ENCODE measurements at regions not wholly inside any gene's neighbourhood (a gene's known extent, or its start where the extent isn't known, plus 50 kb on each side); places are given as distances from the start of the nearest gene placed in this dataset.

DNA sequence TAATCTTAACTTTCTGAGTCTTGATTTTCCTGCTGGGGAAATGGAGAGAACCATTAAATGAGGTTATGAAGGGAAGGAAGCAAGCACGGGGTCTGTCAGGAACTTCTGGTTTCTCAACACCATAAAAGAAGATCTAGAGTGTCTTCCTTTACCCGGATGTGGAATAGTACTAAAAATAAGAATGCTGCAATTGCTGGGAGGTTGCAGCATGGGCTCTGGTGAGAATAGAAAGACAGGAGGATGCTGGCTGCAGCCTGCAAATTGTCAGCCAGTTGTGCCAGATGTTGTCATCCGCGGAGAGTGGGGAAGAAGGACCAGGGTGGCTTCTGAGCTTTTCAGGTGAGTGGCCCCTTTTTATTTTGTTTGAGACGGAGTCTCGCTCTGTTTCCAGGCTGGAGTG lies 69.3 kb upstream of the STC2 start:
- no peak for TF ChIP-seq ATF3 (IDR thresholded peaks at IDR 0.05)
- TF ChIP-seq CTCF (IDR thresholded peaks at IDR 0.05 in 2 of 3, conservative IDR thresholded peaks at IDR 0.05 in 1 of 3; ENCODE audit: borderline replicate concordance in 1 of 3, insufficient read depth in 1 of 3, low read depth in 2 of 3, low read length in 2 of 3), result no peak
- no peak for TF ChIP-seq SRF (IDR thresholded peaks at IDR 0.05; ENCODE audit: low read depth)
- TF ChIP-seq REST (IDR thresholded peaks at IDR 0.05; ENCODE audit: low read depth), result no peak
- no peak for TF ChIP-seq RAD21 (IDR thresholded peaks at IDR 0.05; ENCODE audit: low read depth)
- TF ChIP-seq ZNF274 (IDR thresholded peaks at IDR 0.05; ENCODE audit: low read depth, low read length), result no peak
- no peak for TF ChIP-seq POLR2A (IDR thresholded peaks at IDR 0.05; ENCODE audit: borderline replicate concordance, extremely low read depth, insufficient read depth, insufficient read length)
- no peak for TF ChIP-seq EGR1 (IDR thresholded peaks at IDR 0.05; ENCODE audit: low read depth)
- TF ChIP-seq, protein P1, sequence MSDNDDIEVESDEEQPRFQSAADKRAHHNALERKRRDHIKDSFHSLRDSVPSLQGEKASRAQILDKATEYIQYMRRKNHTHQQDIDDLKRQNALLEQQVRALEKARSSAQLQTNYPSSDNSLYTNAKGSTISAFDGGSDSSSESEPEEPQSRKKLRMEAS (IDR thresholded peaks at IDR 0.05), result no peak
- no peak for TF ChIP-seq EZH2 (IDR thresholded peaks at IDR 0.05)
- no peak for TF ChIP-seq EZH2phosphoT487 (IDR thresholded peaks at IDR 0.05; ENCODE audit: borderline replicate concordance)
- TF ChIP-seq JUND (IDR thresholded peaks at IDR 0.05), result no peak
- TF ChIP-seq SP1 (IDR thresholded peaks at IDR 0.05; ENCODE audit: low read depth), result no peak
- no peak for TF ChIP-seq ZFX (IDR thresholded peaks at IDR 0.05)

Data from HCT116 (cell line).